ENCODE measurements at regions not wholly inside any gene's neighbourhood (a gene's known extent, or its start where the extent isn't known, plus 50 kb on each side); places are given as distances from the start of the nearest gene placed in this dataset.

- Histone ChIP-seq H3K27ac (no peak overlapping the region), H4K20me1 (no peaks in the 10 kb centered on the region), H3K27me3 (no peaks in the 10 kb centered on the region), H3K4me2 (no peak overlapping the region), H3K9ac (no peak overlapping the region), H3K9me3 (replicated peaks in 1 of 11) (no peaks in the 10 kb centered on the region), H3K36me3 (no peaks in the 10 kb centered on the region), H3K4me1 (peaks cover 0 to 11% (median 0%) of the 10 kb centered on the region in 10 experiments; a peak in 6 of 20 replicates), H3K4me3 (no peak overlapping the region)
- TF ChIP-seq Cebpa-rat (IDR thresholded peaks at IDR 0.05), result peak in 2 of 11 experiments; percentile 23 to 54; a peak in 2 of 22 replicates
Observed at GRCh38 chr14:98014851-98015615, 1217.9 kb downstream of the VRK1 start.

GRCh38 chr14:98015921-98016320 is 1218.7 kb downstream of the VRK1 start:
- no peak for TF ChIP-seq Cebpa-rat (IDR thresholded peaks at IDR 0.05)
- Histone ChIP-seq H3K4me1 (peaks cover 0 to 11% (median 0%) of the 10 kb centered on the region in 10 experiments; a peak in 6 of 20 replicates), H3K4me3 (no peak overlapping the region), H3K27me3 (no peaks in the 10 kb centered on the region), H3K36me3 (no peaks in the 10 kb centered on the region), H3K9ac (no peak overlapping the region), H3K4me2 (no peak overlapping the region), H3K9me3 (replicated peaks in 1 of 11) (no peaks in the 10 kb centered on the region), H3K27ac (no peak overlapping the region), H4K20me1 (no peaks in the 10 kb centered on the region)

GRCh38 chr14:98018628-98019027 is 1221.4 kb downstream of the VRK1 start:
- Histone ChIP-seq H4K20me1 (no peaks in the 10 kb centered on the region), H3K4me3 (no peak overlapping the region), H3K27me3 (no peaks in the 10 kb centered on the region), H3K9ac (no peak overlapping the region), H3K9me3 (replicated peaks in 1 of 11) (no peaks in the 10 kb centered on the region), H3K4me2 (peak overlapping the region in 6 of 11 experiments; percentile 24 to 38 (median 32); a peak in 8 of 22 replicates), H3K36me3 (no peaks in the 10 kb centered on the region), H3K27ac (no peak overlapping the region), H3K4me1 (peaks cover 0 to 11% (median 0%) of the 10 kb centered on the region in 10 experiments; a peak in 6 of 20 replicates)
- no peak for TF ChIP-seq Cebpa-rat (IDR thresholded peaks at IDR 0.05)

GRCh38 chr14:98022541-98023520 is 1225.6 kb downstream of the VRK1 start:
- no peak overlapping the region for H3K27ac ChIP-seq
- no peak for TF ChIP-seq Cebpa-rat (IDR thresholded peaks at IDR 0.05)
- no peaks in the 10 kb centered on the region for H3K27me3 ChIP-seq
- H3K4me1 ChIP-seq, result peaks cover 0 to 11% (median 0%) of the 10 kb centered on the region in 10 experiments; a peak in 6 of 20 replicates
- no peak overlapping the region for H3K4me3 ChIP-seq
- peaks cover 0 to 4% (median 0%) of the 10 kb centered on the region in 11 experiments; a peak in 1 of 22 replicates for H3K9me3 ChIP-seq (replicated peaks in 1 of 11)
- H4K20me1 ChIP-seq, result no peaks in the 10 kb centered on the region
- H3K36me3 ChIP-seq, result no peaks in the 10 kb centered on the region
- no peak overlapping the region for H3K4me2 ChIP-seq
- no peak overlapping the region for H3K9ac ChIP-seq

- Histone ChIP-seq H3K4me1 (no peaks in the 10 kb centered on the region), H3K4me3 (no peak overlapping the region), H3K27me3 (no peaks in the 10 kb centered on the region), H3K9me3 (replicated peaks in 1 of 11) (peaks cover 9 to 34% (median 14%) of the 10 kb centered on the region in 11 experiments), H3K27ac (no peak overlapping the region), H3K4me2 (no peak overlapping the region), H3K9ac (no peak overlapping the region), H4K20me1 (no peaks in the 10 kb centered on the region), H3K36me3 (no peaks in the 10 kb centered on the region)
- TF ChIP-seq Cebpa-rat (IDR thresholded peaks at IDR 0.05), result no peak
Observed at GRCh38 chr14:98028162-98028561, 1231.0 kb downstream of the VRK1 start.

- Histone ChIP-seq H3K4me3 (no peak overlapping the region), H3K27me3 (no peaks in the 10 kb centered on the region), H3K27ac (no peak overlapping the region), H3K36me3 (no peaks in the 10 kb centered on the region), H3K4me2 (no peak overlapping the region), H3K4me1 (no peaks in the 10 kb centered on the region), H3K9me3 (replicated peaks in 1 of 11) (peaks cover 9 to 19% (median 14%) of the 10 kb centered on the region in 11 experiments), H3K9ac (no peak overlapping the region), H4K20me1 (no peaks in the 10 kb centered on the region)
- no peak for TF ChIP-seq Cebpa-rat (IDR thresholded peaks at IDR 0.05)
Observed at GRCh38 chr14:98035396-98035795, 1236.6 kb downstream of the BCL11B start.

GRCh38 chr14:98037831-98038230 is 1234.2 kb downstream of the BCL11B start:
- peaks cover 0 to 7% (median 0%) of the 10 kb centered on the region in 10 experiments; a peak in 6 of 20 replicates for H3K4me1 ChIP-seq
- no peaks in the 10 kb centered on the region for H3K36me3 ChIP-seq
- H3K9me3 ChIP-seq (replicated peaks in 1 of 11), result no peaks in the 10 kb centered on the region; a peak in 3 of 22 replicates
- H3K27me3 ChIP-seq, result no peaks in the 10 kb centered on the region
- no peak overlapping the region for H3K27ac ChIP-seq
- H3K9ac ChIP-seq, result no peak overlapping the region
- no peaks in the 10 kb centered on the region for H4K20me1 ChIP-seq
- no peak overlapping the region for H3K4me2 ChIP-seq
- no peak for TF ChIP-seq Cebpa-rat (IDR thresholded peaks at IDR 0.05)
- H3K4me3 ChIP-seq, result no peak overlapping the region

DNA sequence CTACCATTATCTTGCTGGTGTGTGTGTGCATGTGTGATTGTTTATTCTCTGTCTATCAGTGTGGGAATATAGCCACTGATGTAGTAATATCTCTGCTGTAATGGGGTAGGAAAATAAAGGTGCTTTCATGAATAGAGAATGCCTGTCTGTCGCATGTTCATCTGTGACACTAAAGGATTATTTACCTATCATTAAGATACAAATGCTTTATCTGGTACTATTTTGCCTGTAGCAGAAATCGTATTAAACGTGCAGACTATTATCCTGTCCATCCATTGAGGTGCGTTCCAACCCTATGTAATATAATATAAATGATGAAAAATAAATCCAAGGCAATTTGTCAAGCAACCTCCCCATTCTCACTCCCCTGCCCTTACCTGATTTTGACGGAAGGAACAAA is 1215.1 kb downstream of the BCL11B start:
- H3K36me3 ChIP-seq, result no peaks in the 10 kb centered on the region
- H3K9me3 ChIP-seq (replicated peaks in 1 of 11), result peaks cover 0 to 6% (median 0%) of the 10 kb centered on the region in 11 experiments; a peak in 4 of 22 replicates
- TF ChIP-seq Cebpa-rat (IDR thresholded peaks at IDR 0.05), result no peak
- H3K4me2 ChIP-seq, result no peak overlapping the region
- H3K4me3 ChIP-seq, result no peak overlapping the region
- no peak overlapping the region for H3K27ac ChIP-seq
- no peak overlapping the region for H3K9ac ChIP-seq
- no peaks in the 10 kb centered on the region for H4K20me1 ChIP-seq
- H3K4me1 ChIP-seq, result no peaks in the 10 kb centered on the region
- no peaks in the 10 kb centered on the region for H3K27me3 ChIP-seq

- no peaks in the 10 kb centered on the region for H3K36me3 ChIP-seq
- no peak overlapping the region for H3K9ac ChIP-seq
Observed at GRCh38 chr14:98059106-98059505, 1212.9 kb downstream of the BCL11B start.

More at GRCh38 chr14:98059106-98059505, 1212.9 kb downstream of the BCL11B start:
- no peak overlapping the region for H3K4me3 ChIP-seq
- no peaks in the 10 kb centered on the region for H4K20me1 ChIP-seq
- no peak for TF ChIP-seq Cebpa-rat (IDR thresholded peaks at IDR 0.05)
- H3K4me1 ChIP-seq, result no peaks in the 10 kb centered on the region
- no peak overlapping the region for H3K4me2 ChIP-seq
- no peaks in the 10 kb centered on the region for H3K27me3 ChIP-seq
- peaks cover 0 to 6% (median 0%) of the 10 kb centered on the region in 11 experiments; a peak in 4 of 22 replicates for H3K9me3 ChIP-seq (replicated peaks in 1 of 11)
- no peak overlapping the region for H3K27ac ChIP-seq

Data from BLaER1 treated with 17β-estradiol and CSF1 and Interleukin-3, amounts not matched to agents 10 nM and 100 nM (cell line).